ENCODE measurements at regions not wholly inside any gene's neighbourhood (a gene's known extent, or its start where the extent isn't known, plus 50 kb on each side); places are given as distances from the start of the nearest gene placed in this dataset.

- Histone ChIP-seq H3K4me3 (no peak overlapping the region), H3K4me1 (peaks cover 30% of the 10 kb centered on the region), H3K9me3 (no peaks in the 10 kb centered on the region), H4K20me1 (no peaks in the 10 kb centered on the region), H3K36me3 (no peaks in the 10 kb centered on the region), H3K9ac (no peak overlapping the region), H3K4me2 (no peak overlapping the region), H3K27me3 (no peaks in the 10 kb centered on the region), H3K27ac (no peak overlapping the region)
- no peak for TF ChIP-seq Cebpa-rat (IDR thresholded peaks at IDR 0.05)
Measured at GRCh38 chr13:107834717-107835116, 380.6 kb downstream of the LIG4 start.

GRCh38 chr13:107834281-107834680 is 381.1 kb downstream of the LIG4 start:
- H3K36me3 ChIP-seq, result no peaks in the 10 kb centered on the region
- no peak for TF ChIP-seq Cebpa-rat (IDR thresholded peaks at IDR 0.05)
- no peaks in the 10 kb centered on the region for H3K27me3 ChIP-seq
- peaks cover 30% of the 10 kb centered on the region for H3K4me1 ChIP-seq
- no peak overlapping the region for H3K9ac ChIP-seq
- H4K20me1 ChIP-seq, result no peaks in the 10 kb centered on the region
- H3K9me3 ChIP-seq, result no peaks in the 10 kb centered on the region
- H3K4me2 ChIP-seq, result no peak overlapping the region
- no peak overlapping the region for H3K4me3 ChIP-seq
- H3K27ac ChIP-seq, result no peak overlapping the region

- Histone ChIP-seq H4K20me1 (no peaks in the 10 kb centered on the region), H3K27ac (no peak overlapping the region), H3K9ac (no peak overlapping the region), H3K36me3 (no peaks in the 10 kb centered on the region), H3K4me3 (no peak overlapping the region), H3K4me1 (peaks cover 18% of the 10 kb centered on the region), H3K4me2 (no peak overlapping the region), H3K9me3 (no peaks in the 10 kb centered on the region), H3K27me3 (no peaks in the 10 kb centered on the region)
- no peak for TF ChIP-seq Cebpa-rat (IDR thresholded peaks at IDR 0.05)
Measured at GRCh38 chr13:107832500-107833100, 382.7 kb downstream of the LIG4 start.

- no peak overlapping the region for H3K9ac ChIP-seq
- no peak overlapping the region for H3K4me2 ChIP-seq
- H3K9me3 ChIP-seq, result no peaks in the 10 kb centered on the region
- no peak overlapping the region for H3K4me3 ChIP-seq
- peaks cover 8% of the 10 kb centered on the region for H3K4me1 ChIP-seq
- no peaks in the 10 kb centered on the region for H3K27me3 ChIP-seq
- no peaks in the 10 kb centered on the region for H3K36me3 ChIP-seq
- H4K20me1 ChIP-seq, result no peaks in the 10 kb centered on the region
- TF ChIP-seq Cebpa-rat (IDR thresholded peaks at IDR 0.05), result no peak
- no peak overlapping the region for H3K27ac ChIP-seq
Measured at GRCh38 chr13:107830804-107831203, 384.5 kb downstream of the LIG4 start.

GRCh38 chr13:107827840-107828549 is 387.3 kb downstream of the LIG4 start:
- no peak overlapping the region for H3K9ac ChIP-seq
- H4K20me1 ChIP-seq, result no peaks in the 10 kb centered on the region
- H3K27me3 ChIP-seq, result no peaks in the 10 kb centered on the region
- no peak overlapping the region for H3K4me3 ChIP-seq
- H3K4me2 ChIP-seq, result no peak overlapping the region
- no peak for TF ChIP-seq Cebpa-rat (IDR thresholded peaks at IDR 0.05)
- no peaks in the 10 kb centered on the region for H3K36me3 ChIP-seq
- H3K4me1 ChIP-seq, result no peaks in the 10 kb centered on the region
- H3K27ac ChIP-seq, result no peak overlapping the region
- H3K9me3 ChIP-seq, result no peaks in the 10 kb centered on the region

- no peak overlapping the region for H3K27ac ChIP-seq
- no peak overlapping the region for H3K4me3 ChIP-seq
- no peaks in the 10 kb centered on the region for H3K9me3 ChIP-seq
- no peaks in the 10 kb centered on the region for H3K36me3 ChIP-seq
- no peaks in the 10 kb centered on the region for H4K20me1 ChIP-seq
- no peaks in the 10 kb centered on the region for H3K27me3 ChIP-seq
- H3K4me2 ChIP-seq, result no peak overlapping the region
- no peak overlapping the region for H3K9ac ChIP-seq
- TF ChIP-seq Cebpa-rat (IDR thresholded peaks at IDR 0.05), result no peak
- H3K4me1 ChIP-seq, result no peaks in the 10 kb centered on the region
Measured at GRCh38 chr13:107824635-107825034, 390.7 kb downstream of the LIG4 start.

- Histone ChIP-seq H3K4me2 (no peak overlapping the region), H3K27ac (no peak overlapping the region), H3K4me1 (no peaks in the 10 kb centered on the region), H3K36me3 (no peaks in the 10 kb centered on the region), H4K20me1 (no peaks in the 10 kb centered on the region), H3K27me3 (no peaks in the 10 kb centered on the region), H3K9me3 (no peaks in the 10 kb centered on the region), H3K9ac (no peak overlapping the region), H3K4me3 (no peak overlapping the region)
- TF ChIP-seq Cebpa-rat (IDR thresholded peaks at IDR 0.05), result no peak
Measured at GRCh38 chr13:107822006-107822405, 393.3 kb downstream of the LIG4 start.

GRCh38 chr13:107821492-107821891 is 393.8 kb downstream of the LIG4 start:
- no peak overlapping the region for H3K4me3 ChIP-seq
- no peak overlapping the region for H3K9ac ChIP-seq
- no peaks in the 10 kb centered on the region for H3K36me3 ChIP-seq
- no peaks in the 10 kb centered on the region for H3K27me3 ChIP-seq
- no peak overlapping the region for H3K4me2 ChIP-seq
- no peaks in the 10 kb centered on the region for H4K20me1 ChIP-seq
- H3K4me1 ChIP-seq, result no peaks in the 10 kb centered on the region
- TF ChIP-seq Cebpa-rat (IDR thresholded peaks at IDR 0.05), result no peak
- H3K9me3 ChIP-seq, result no peaks in the 10 kb centered on the region
- no peak overlapping the region for H3K27ac ChIP-seq

- Histone ChIP-seq H3K4me1 (no peaks in the 10 kb centered on the region), H3K27me3 (no peaks in the 10 kb centered on the region), H3K4me3 (no peak overlapping the region), H3K9me3 (no peaks in the 10 kb centered on the region), H3K9ac (no peak overlapping the region), H3K36me3 (no peaks in the 10 kb centered on the region), H4K20me1 (no peaks in the 10 kb centered on the region), H3K27ac (no peak overlapping the region), H3K4me2 (no peak overlapping the region)
- TF ChIP-seq Cebpa-rat (IDR thresholded peaks at IDR 0.05), result no peak
Measured at GRCh38 chr13:107819071-107819470, 396.3 kb downstream of the LIG4 start.

- Histone ChIP-seq H3K27ac (no peak overlapping the region), H3K27me3 (no peaks in the 10 kb centered on the region), H3K9ac (no peak overlapping the region), H3K4me1 (no peaks in the 10 kb centered on the region), H4K20me1 (no peaks in the 10 kb centered on the region), H3K9me3 (no peaks in the 10 kb centered on the region), H3K36me3 (no peaks in the 10 kb centered on the region), H3K4me3 (no peak overlapping the region), H3K4me2 (no peak overlapping the region)
- no peak for TF ChIP-seq Cebpa-rat (IDR thresholded peaks at IDR 0.05)
Measured at GRCh38 chr13:107817647-107818287, 397.6 kb downstream of the LIG4 start.
